Ammon's horn (tissue), 1 donor: ENCODE measurements at regions not wholly inside any gene's neighbourhood (a gene's known extent, or its start where the extent isn't known, plus 50 kb on each side); places are given as distances from the start of the nearest gene placed in this dataset.
A peak's percentile ranks its signal among the peaks of the same experiment; 100 is the strongest.
"Not testable (repeated sequence)": the region's sequence is repeated elsewhere in the genome, so short reads cannot be mapped to it uniquely, and the experiment has no call there.

Experiments used
- DNase-seq: peaks from one replicate; pipeline ENCODE4 v3.0.0-alpha.2; 2016; ENCODE audit warnings: low spot score

- not testable (repeated sequence) for DNase-seq
Measured at GRCh38 chr5:118282480-118283038, 705.8 kb downstream of the DTWD2 start.

- no peak for DNase-seq
Measured at GRCh38 chr5:118279540-118280294, 708.6 kb downstream of the DTWD2 start.

GRCh38 chr5:118270526-118270925 is 717.8 kb downstream of the DTWD2 start:
- DNase-seq: no peak

- DNase-seq: no peak
Measured at GRCh38 chr5:118258223-118258622, 730.1 kb downstream of the DTWD2 start.

GRCh38 chr5:118257066-118257465 is 731.3 kb downstream of the DTWD2 start:
- no peak for DNase-seq

- peak; percentile 42 for DNase-seq
Measured at GRCh38 chr5:118253225-118254061, 734.9 kb downstream of the DTWD2 start.

- DNase-seq: no peak
Measured at GRCh38 chr5:118249386-118249785, 739.0 kb downstream of the DTWD2 start.

GRCh38 chr5:118247458-118247857 is 740.9 kb downstream of the DTWD2 start:
- DNase-seq: no peak

- DNase-seq: no peak
Measured at GRCh38 chr5:118243613-118244012, 744.7 kb downstream of the DTWD2 start.

GRCh38 chr5:118243068-118243467 is 745.3 kb downstream of the DTWD2 start:
- DNase-seq: no peak

GRCh38 chr5:118236108-118236849 is 752.1 kb downstream of the DTWD2 start:
- DNase-seq: no peak

GRCh38 chr5:118233606-118234005 is 754.7 kb downstream of the DTWD2 start:
- DNase-seq: no peak

- no peak for DNase-seq
Measured at GRCh38 chr5:118228489-118228888, 759.9 kb downstream of the DTWD2 start.

GRCh38 chr5:118224546-118224945 is 763.8 kb downstream of the DTWD2 start:
- peak; percentile 57 for DNase-seq

- no peak for DNase-seq
Measured at GRCh38 chr5:118220556-118221195, 767.7 kb downstream of the DTWD2 start.

- no peak for DNase-seq
Measured at GRCh38 chr5:118211606-118212005, 776.7 kb downstream of the DTWD2 start.

- DNase-seq: no peak
Measured at GRCh38 chr5:118208031-118208453, 780.3 kb downstream of the DTWD2 start.

- no peak for DNase-seq
Measured at GRCh38 chr5:118199801-118200200, 788.5 kb downstream of the DTWD2 start.

GRCh38 chr5:118196229-118196628 is 792.1 kb downstream of the DTWD2 start:
- DNase-seq: no peak

GRCh38 chr5:118195211-118195610 is 793.1 kb downstream of the DTWD2 start:
- DNase-seq: no peak

- no peak for DNase-seq
Measured at GRCh38 chr5:118193194-118193905, 795.0 kb downstream of the DTWD2 start.
